HG02943 (cell line): ENCODE measurements at regions not wholly inside any gene's neighbourhood (a gene's known extent, or its start where the extent isn't known, plus 50 kb on each side); places are given as distances from the start of the nearest gene placed in this dataset.

Experiments used
- ATAC-seq: cut with Tn5 transposase; IDR thresholded peaks from one replicate; pipeline ENCODE4 v1.9.1; 2021; ENCODE audit warnings: mild to moderate bottlenecking, low read depth, moderate library complexity; ENCODE audit not compliant: unreplicated experiment

GRCh38 chr14:34034447-34035176 lies 83.7 kb upstream of the EGLN3 start:
- ATAC-seq = no peak

GRCh38 chr14:34032720-34033119 lies 81.8 kb upstream of the EGLN3 start:
- ATAC-seq = no peak

GRCh38 chr14:34030864-34031263 lies 80.0 kb upstream of the EGLN3 start:
- no peak for ATAC-seq

GRCh38 chr14:34029921-34030334 lies 79.1 kb upstream of the EGLN3 start:
- no peak for ATAC-seq

- no peak for ATAC-seq
These were observed 77.2 kb upstream of the EGLN3 start for GRCh38 chr14:34027990-34028495.

GRCh38 chr14:34027130-34027989 lies 76.5 kb upstream of the EGLN3 start:
- no peak for ATAC-seq

GRCh38 chr14:34025325-34026017 lies 74.6 kb upstream of the EGLN3 start:
- ATAC-seq = no peak

- ATAC-seq = no peak
These were observed 73.9 kb upstream of the EGLN3 start for GRCh38 chr14:34024768-34025144.

GRCh38 chr14:34023824-34024767 lies 73.2 kb upstream of the EGLN3 start:
- no peak for ATAC-seq

GRCh38 chr14:34021096-34021495 lies 70.2 kb upstream of the EGLN3 start:
- ATAC-seq = no peak

GRCh38 chr14:34020014-34020413 lies 69.1 kb upstream of the EGLN3 start:
- ATAC-seq = no peak

GRCh38 chr14:34018564-34019244 lies 67.8 kb upstream of the EGLN3 start:
- ATAC-seq = no peak

- ATAC-seq = no peak
These were observed 67.3 kb upstream of the EGLN3 start for GRCh38 chr14:34018125-34018524.

GRCh38 chr14:34015383-34015782 lies 64.5 kb upstream of the EGLN3 start:
- ATAC-seq = no peak

- ATAC-seq = no peak
These were observed 64.1 kb upstream of the EGLN3 start for GRCh38 chr14:34014936-34015335.

GRCh38 chr14:34013721-34014060 lies 62.8 kb upstream of the EGLN3 start:
- peak; percentile 73 for ATAC-seq

- ATAC-seq = peak; percentile 68
These were observed 62.3 kb upstream of the EGLN3 start for GRCh38 chr14:34012978-34013720.

GRCh38 chr14:34012369-34012768 lies 61.5 kb upstream of the EGLN3 start:
- ATAC-seq = no peak

- no peak for ATAC-seq
These were observed 59.1 kb upstream of the EGLN3 start for GRCh38 chr14:34009956-34010355.
